Spinal cord (tissue), 9 donors: ENCODE measurements at regions not wholly inside any gene's neighbourhood (a gene's known extent, or its start where the extent isn't known, plus 50 kb on each side); places are given as distances from the start of the nearest gene placed in this dataset.

Source experiments
- DNase-seq, 6 donors: peaks; one replicate each; pipeline versions ENCODE4 v3.0.0 to v3.0.0-alpha.2; 2013 to 2015; ENCODE audit warnings: low spot score in 6 of 6, low read depth in 4 of 6
- H3K27ac ChIP-seq: one replicate; pipeline ENCODE4 v1.5.1; 2013; ENCODE audit warnings: low read depth, low read length, control low read depth
- H3K27me3 ChIP-seq: one replicate; pipeline ENCODE4 v1.6.1; 2013; ENCODE audit warnings: low read length; ENCODE audit not compliant: control insufficient read depth, insufficient read depth
- H3K36me3 ChIP-seq: one replicate; pipeline ENCODE4 v1.6.1; 2013; ENCODE audit warnings: low read length; ENCODE audit not compliant: control insufficient read depth, insufficient read depth
- H3K4me1 ChIP-seq: one replicate; pipeline ENCODE4 v1.6.1; 2013; ENCODE audit warnings: low read length; ENCODE audit not compliant: control insufficient read depth, insufficient read depth
- H3K4me3 ChIP-seq: one replicate; pipeline ENCODE4 v1.5.1; 2013; ENCODE audit warnings: low read depth, low read length, control low read depth
- H3K9me3 ChIP-seq: one replicate; pipeline ENCODE4 v1.6.1; 2013; ENCODE audit warnings: low read length; ENCODE audit not compliant: control insufficient read depth, insufficient read depth
- WGBS: methylation state at CpG from one replicate; pipeline ENCODE4 v1.1.5; 2013; ENCODE audit warnings: missing lambda C conversion rate; ENCODE audit not compliant: insufficient coverage; 5-methylcytosine and 5-hydroxymethylcytosine counted together
- donor health status: healthy.

- H3K36me3 ChIP-seq = no peaks in the 10 kb centered on the region
- DNase-seq = peak in 1 of 6 donors; percentile 37
- peak overlapping the region; percentile 15 for H3K27ac ChIP-seq
- H3K9me3 ChIP-seq = peaks cover 2% of the 10 kb centered on the region
- H3K27me3 ChIP-seq = no peaks in the 10 kb centered on the region
- WGBS = 56% methylated on average over 12 of the region's 15 CpGs
- no peak overlapping the region for H3K4me3 ChIP-seq
- peaks cover 54% of the 10 kb centered on the region for H3K4me1 ChIP-seq
Observed at GRCh38 chr2:8534729-8535468, 147.0 kb upstream of the ID2 start.

DNA sequence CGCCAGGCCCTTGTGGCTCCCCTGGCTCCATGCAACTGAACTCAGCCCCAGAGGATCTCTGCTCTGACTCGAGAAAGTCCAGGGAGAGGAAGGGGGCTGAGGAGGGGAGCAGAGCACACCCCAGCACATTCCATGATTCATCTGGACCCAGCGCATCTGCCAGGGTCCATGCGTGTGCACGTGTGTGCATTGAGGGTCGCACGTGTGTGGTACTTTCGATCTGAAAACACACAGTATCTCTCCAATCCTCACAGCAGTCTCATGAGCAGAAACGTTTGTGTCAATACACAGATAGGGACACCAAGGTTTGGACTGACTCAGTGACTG is 146.4 kb upstream of the ID2 start:
- H3K4me1 ChIP-seq = peaks cover 59% of the 10 kb centered on the region
- no peaks in the 10 kb centered on the region for H3K36me3 ChIP-seq

DNA sequence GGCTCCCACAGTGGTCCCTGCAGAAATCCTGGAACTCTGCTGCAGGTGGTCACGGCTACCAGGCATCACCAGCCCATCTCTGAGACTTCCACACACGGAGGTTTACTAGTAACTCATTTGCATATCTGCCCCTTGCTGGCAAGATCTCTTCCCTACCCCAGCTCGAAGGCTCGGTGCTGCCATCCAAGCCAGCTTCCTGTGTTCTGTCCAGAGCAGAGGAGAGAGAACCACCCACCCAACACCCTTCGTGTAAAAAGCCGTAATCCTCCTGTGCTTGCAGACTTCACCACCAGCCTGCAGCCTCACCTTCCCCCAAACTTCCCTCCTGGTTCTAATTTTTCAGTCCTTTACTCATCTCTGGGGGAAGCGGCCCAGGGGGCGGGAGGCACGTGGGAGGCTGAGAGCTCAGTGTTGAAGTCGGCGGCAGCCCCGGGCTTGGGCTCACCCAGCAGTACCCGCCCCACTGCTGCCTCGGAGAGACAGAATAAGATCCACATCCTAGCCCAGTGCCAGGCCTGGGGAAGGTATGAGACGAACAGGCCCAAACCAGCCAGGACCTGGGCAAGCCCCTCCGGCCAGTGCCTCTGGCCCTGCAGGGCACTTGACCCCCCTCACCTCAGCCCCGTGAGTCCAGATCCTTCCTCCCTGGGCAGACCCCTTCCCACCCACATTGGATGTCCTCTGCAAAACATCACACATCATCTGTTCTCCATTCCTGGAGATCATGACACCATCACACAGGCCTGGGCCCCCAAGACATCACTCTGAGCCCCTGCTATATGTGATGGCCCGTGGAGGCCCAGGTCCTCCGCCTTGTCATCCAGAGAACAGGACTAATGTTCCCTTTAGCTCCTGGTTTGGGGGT is 145.8 kb upstream of the ID2 start:
- Histone ChIP-seq H3K27ac (no peak overlapping the region), H3K36me3 (no peaks in the 10 kb centered on the region), H3K4me3 (no peak overlapping the region), H3K27me3 (no peaks in the 10 kb centered on the region), H3K9me3 (peaks cover 2% of the 10 kb centered on the region), H3K4me1 (peaks cover 62% of the 10 kb centered on the region)
- 68% methylated on average over 15 of the region's 19 CpGs for WGBS
- DNase-seq = no peak

More for the DNA sequence above, 146.4 kb upstream of the ID2 start:
- Histone ChIP-seq H3K27ac (peak overlapping the region; percentile 15), H3K4me3 (no peak overlapping the region), H3K9me3 (peaks cover 2% of the 10 kb centered on the region), H3K27me3 (no peaks in the 10 kb centered on the region)
- no peak for DNase-seq
- WGBS = 80% methylated on average over 9 of the region's 9 CpGs

DNA sequence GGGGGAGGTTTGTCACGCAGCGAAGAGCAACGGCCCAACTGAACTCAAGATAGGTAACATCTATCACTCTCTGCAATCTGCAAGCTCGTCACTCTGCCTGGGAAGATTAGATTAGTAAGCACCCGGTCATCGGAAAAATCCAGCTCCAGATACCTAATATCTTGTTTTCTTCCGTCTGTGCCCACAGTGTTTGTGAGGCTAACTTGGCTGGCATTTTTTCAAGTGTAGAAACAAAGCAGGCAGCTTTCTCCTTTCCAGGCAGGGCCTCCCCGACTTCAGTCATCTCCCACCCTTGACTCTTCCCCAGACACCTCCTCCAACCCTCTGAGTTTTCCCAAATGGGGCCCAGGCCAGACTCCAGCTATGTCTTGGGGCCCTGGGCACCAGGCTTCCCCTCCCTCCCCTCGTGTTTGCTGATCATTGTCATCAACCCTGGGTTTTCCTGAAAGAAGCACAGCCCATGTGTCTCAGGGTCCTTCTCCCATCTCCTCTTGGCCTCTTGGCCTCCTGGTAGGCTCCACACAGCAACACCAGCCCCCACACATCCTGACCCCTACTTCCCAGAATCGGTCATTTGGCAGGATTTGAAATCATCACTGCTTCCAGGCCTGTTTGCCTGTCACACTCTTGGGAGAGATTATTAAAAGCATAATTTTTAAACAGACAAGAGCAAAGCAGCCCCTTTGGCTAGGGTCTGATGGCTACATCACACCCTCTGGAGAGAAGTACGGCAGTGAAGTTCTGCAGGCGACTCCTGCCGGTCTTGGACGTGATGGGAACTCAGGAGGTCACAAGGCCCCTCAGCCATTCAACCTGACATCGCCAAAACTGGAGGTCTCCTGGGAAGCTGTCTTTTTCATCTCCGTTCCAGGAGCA is 144.9 kb upstream of the ID2 start:
- H3K4me1 ChIP-seq = peaks cover 62% of the 10 kb centered on the region

DNA sequence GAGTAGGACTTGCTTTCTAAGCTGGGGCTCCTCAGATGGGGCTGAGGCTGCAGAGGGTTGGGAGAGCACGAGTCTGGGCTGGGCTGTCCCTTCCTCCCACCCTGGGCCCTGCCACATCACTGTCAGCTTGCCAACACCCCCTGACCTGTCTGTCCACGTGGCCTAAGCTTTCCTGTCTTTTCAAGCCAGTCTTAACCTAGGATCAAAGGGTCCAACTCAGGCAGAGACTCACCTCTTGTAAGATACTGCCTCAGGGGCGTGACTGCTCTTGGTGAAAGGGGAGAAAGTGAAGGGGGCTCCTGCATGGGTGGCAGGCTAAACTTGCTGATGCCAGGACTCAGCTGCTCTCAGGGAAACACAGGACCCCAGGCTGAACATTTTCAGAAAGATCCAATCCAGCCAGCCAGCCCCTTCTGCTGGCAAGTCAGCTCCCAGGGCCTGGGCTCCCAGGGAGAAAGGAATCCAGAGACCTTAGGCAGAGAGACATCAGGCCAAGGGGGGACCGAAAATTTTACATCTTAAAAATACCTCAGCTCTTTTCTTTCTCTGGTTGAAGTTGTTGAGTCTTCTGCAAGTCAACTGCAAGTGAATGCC is 144.2 kb upstream of the ID2 start:
- Histone ChIP-seq H3K9me3 (no peaks in the 10 kb centered on the region), H3K27ac (no peak overlapping the region), H3K4me3 (no peak overlapping the region), H3K27me3 (no peaks in the 10 kb centered on the region), H3K36me3 (no peaks in the 10 kb centered on the region), H3K4me1 (peaks cover 65% of the 10 kb centered on the region)
- 92% methylated on average over 1 of the region's 4 CpGs for WGBS
- no peak for DNase-seq

More for the DNA sequence above, 144.9 kb upstream of the ID2 start:
- peaks cover 2% of the 10 kb centered on the region for H3K9me3 ChIP-seq
- H3K36me3 ChIP-seq = no peaks in the 10 kb centered on the region
- no peaks in the 10 kb centered on the region for H3K27me3 ChIP-seq
- no peak overlapping the region for H3K27ac ChIP-seq
- 72% methylated on average over 9 of the region's 16 CpGs for WGBS
- DNase-seq = peak in 1 of 6 donors; percentile 14
- H3K4me3 ChIP-seq = no peak overlapping the region

- DNase-seq = no peak
Observed at GRCh38 chr2:8538531-8538930, 143.3 kb upstream of the ID2 start.

GRCh38 chr2:8538931-8539621 is 142.8 kb upstream of the ID2 start:
- 89% methylated on average over 14 of the region's 14 CpGs for WGBS
- H3K4me1 ChIP-seq = peaks cover 78% of the 10 kb centered on the region
- H3K27ac ChIP-seq = no peak overlapping the region

More at GRCh38 chr2:8538531-8538930, 143.3 kb upstream of the ID2 start:
- no peak overlapping the region for H3K4me3 ChIP-seq
- H3K27me3 ChIP-seq = no peaks in the 10 kb centered on the region
- no peaks in the 10 kb centered on the region for H3K36me3 ChIP-seq
- WGBS = 84% methylated on average over 7 of the region's 9 CpGs
- H3K9me3 ChIP-seq = no peaks in the 10 kb centered on the region
- H3K27ac ChIP-seq = no peak overlapping the region
- peaks cover 73% of the 10 kb centered on the region for H3K4me1 ChIP-seq

GRCh38 chr2:8539743-8540551 is 141.9 kb upstream of the ID2 start:
- Histone ChIP-seq H3K27ac (no peak overlapping the region), H3K4me3 (no peak overlapping the region), H3K36me3 (no peaks in the 10 kb centered on the region), H3K27me3 (no peaks in the 10 kb centered on the region), H3K4me1 (peaks cover 75% of the 10 kb centered on the region), H3K9me3 (no peaks in the 10 kb centered on the region)
- WGBS = 70% methylated on average over 14 of the region's 14 CpGs
- DNase-seq = peak in 2 of 6 donors; percentile 24 to 51

More at GRCh38 chr2:8538931-8539621, 142.8 kb upstream of the ID2 start:
- Histone ChIP-seq H3K4me3 (no peak overlapping the region), H3K9me3 (no peaks in the 10 kb centered on the region), H3K36me3 (no peaks in the 10 kb centered on the region), H3K27me3 (no peaks in the 10 kb centered on the region)
- DNase-seq = no peak
